ENCODE measurements at regions not wholly inside any gene's neighbourhood (a gene's known extent, or its start where the extent isn't known, plus 50 kb on each side); places are given as distances from the start of the nearest gene placed in this dataset.
"Not testable (repeated sequence)": the region's sequence is repeated elsewhere in the genome, so short reads cannot be mapped to it uniquely, and the experiment has no call there.

- no peak for DNase-seq (ENCODE audit: low read depth in 1 of 2, low spot score in 1 of 2)
These were observed 237.6 kb upstream of the TRIB2 start for GRCh38 chr2:12479065-12479601.

- no peak for DNase-seq (ENCODE audit: low read depth in 1 of 2, low spot score in 1 of 2)
These were observed 232.1 kb upstream of the TRIB2 start for GRCh38 chr2:12484536-12485115.

- no peak for DNase-seq (ENCODE audit: low read depth in 1 of 2, low spot score in 1 of 2)
These were observed 230.3 kb upstream of the TRIB2 start for GRCh38 chr2:12486205-12487118.

- DNase-seq (ENCODE audit: low read depth in 1 of 2, low spot score in 1 of 2) = no peak
These were observed 229.3 kb upstream of the TRIB2 start for GRCh38 chr2:12487253-12488004.

- DNase-seq (ENCODE audit: low read depth in 1 of 2, low spot score in 1 of 2) = no peak
These were observed 228.1 kb upstream of the TRIB2 start for GRCh38 chr2:12488352-12489318.

GRCh38 chr2:12490641-12491040 is 226.1 kb upstream of the TRIB2 start:
- DNase-seq (ENCODE audit: low read depth in 1 of 2, low spot score in 1 of 2) = no peak

GRCh38 chr2:12492360-12492759 is 224.4 kb upstream of the TRIB2 start:
- DNase-seq (ENCODE audit: low read depth in 1 of 2, low spot score in 1 of 2) = not testable (repeated sequence)

- DNase-seq (ENCODE audit: low read depth in 1 of 2, low spot score in 1 of 2) = peak in 1 of 2 donors; percentile 19
These were observed 223.7 kb upstream of the TRIB2 start for GRCh38 chr2:12493031-12493513.

GRCh38 chr2:12495247-12495868 is 221.4 kb upstream of the TRIB2 start:
- no peak for DNase-seq (ENCODE audit: low read depth in 1 of 2, low spot score in 1 of 2)

- DNase-seq (ENCODE audit: low read depth in 1 of 2, low spot score in 1 of 2) = no peak
These were observed 218.4 kb upstream of the TRIB2 start for GRCh38 chr2:12498286-12498685.

GRCh38 chr2:12498704-12499103 is 218.0 kb upstream of the TRIB2 start:
- DNase-seq (ENCODE audit: low read depth in 1 of 2, low spot score in 1 of 2) = no peak

- DNase-seq (ENCODE audit: low read depth in 1 of 2, low spot score in 1 of 2) = no peak
These were observed 215.8 kb upstream of the TRIB2 start for GRCh38 chr2:12500899-12501298.

- DNase-seq (ENCODE audit: low read depth in 1 of 2, low spot score in 1 of 2) = peak; percentile 28 to 50
These were observed 215.1 kb upstream of the TRIB2 start for GRCh38 chr2:12501469-12502158.

GRCh38 chr2:12502759-12503158 is 214.0 kb upstream of the TRIB2 start:
- peak in 1 of 2 donors; percentile 14 for DNase-seq (ENCODE audit: low read depth in 1 of 2, low spot score in 1 of 2)

GRCh38 chr2:12504443-12504842 is 212.3 kb upstream of the TRIB2 start:
- peak in 1 of 2 donors; percentile 11 for DNase-seq (ENCODE audit: low read depth in 1 of 2, low spot score in 1 of 2)

- no peak for DNase-seq (ENCODE audit: low read depth in 1 of 2, low spot score in 1 of 2)
These were observed 209.9 kb upstream of the TRIB2 start for GRCh38 chr2:12506846-12507245.

GRCh38 chr2:12507295-12507694 is 209.4 kb upstream of the TRIB2 start:
- DNase-seq (ENCODE audit: low read depth in 1 of 2, low spot score in 1 of 2) = peak; percentile 35 to 59

GRCh38 chr2:12510070-12510469 is 206.7 kb upstream of the TRIB2 start:
- DNase-seq (ENCODE audit: low read depth in 1 of 2, low spot score in 1 of 2) = no peak

- no peak for DNase-seq (ENCODE audit: low read depth in 1 of 2, low spot score in 1 of 2)
These were observed 203.4 kb upstream of the TRIB2 start for GRCh38 chr2:12513339-12513738.

Data from activated T-helper 1 cell treated with anti-CD3 and anti-CD28 coated beads, Interleukin-2, amount 50 U/mL, for 16 hours (primary cell).